ENCODE measurements at regions not wholly inside any gene's neighbourhood (a gene's known extent, or its start where the extent isn't known, plus 50 kb on each side); places are given as distances from the start of the nearest gene placed in this dataset.
"Not testable (repeated sequence)": the region's sequence is repeated elsewhere in the genome, so short reads cannot be mapped to it uniquely, and the experiment has no call there.

- Mint-ChIP-seq H3K9me3 (no peaks in the 10 kb centered on the region), H3K27ac (no peak overlapping the region), H3K4me3 (no peak overlapping the region), H3K36me3 (ENCODE audit: low read depth) (no peaks in the 10 kb centered on the region), H3K27me3 (peaks cover 2% of the 10 kb centered on the region), H3K4me1 (peaks cover 7% of the 10 kb centered on the region)
- DNase-seq (no peak), ATAC-seq (no peak)
These were observed 137.9 kb upstream of the LRIG1 start for GRCh38 chr3:66638717-66639116.

- Mint-ChIP-seq H3K9me3 (peaks cover 7% of the 10 kb centered on the region), H3K4me1 (peaks cover 7% of the 10 kb centered on the region)
- DNase-seq, result no peak
These were observed 139.1 kb upstream of the LRIG1 start for GRCh38 chr3:66639809-66640356.

GRCh38 chr3:66642019-66642418 is 141.2 kb upstream of the LRIG1 start:
- Mint-ChIP-seq H3K27ac (no peak overlapping the region), H3K9me3 (peaks cover 11% of the 10 kb centered on the region), H3K36me3 (ENCODE audit: low read depth) (no peaks in the 10 kb centered on the region), H3K4me1 (peaks cover 7% of the 10 kb centered on the region), H3K4me3 (no peak overlapping the region), H3K27me3 (peaks cover 2% of the 10 kb centered on the region)
- ATAC-seq (no peak), DNase-seq (no peak)

More at GRCh38 chr3:66639809-66640356, 139.1 kb upstream of the LRIG1 start:
- H3K27me3 Mint-ChIP-seq, result peaks cover under 1% of the 10 kb centered on the region
- H3K27ac Mint-ChIP-seq, result no peak overlapping the region
- H3K36me3 Mint-ChIP-seq (ENCODE audit: low read depth), result no peaks in the 10 kb centered on the region
- no peak overlapping the region for H3K4me3 Mint-ChIP-seq
- ATAC-seq, result no peak

GRCh38 chr3:66642484-66642883 is 141.7 kb upstream of the LRIG1 start:
- Mint-ChIP-seq H3K36me3 (ENCODE audit: low read depth) (no peaks in the 10 kb centered on the region), H3K27me3 (peaks cover 6% of the 10 kb centered on the region), H3K27ac (no peak overlapping the region), H3K4me1 (peaks cover 7% of the 10 kb centered on the region), H3K4me3 (no peak overlapping the region), H3K9me3 (peaks cover 11% of the 10 kb centered on the region)
- no peak for DNase-seq
- no peak for ATAC-seq

- Mint-ChIP-seq H3K27me3 (peaks cover 6% of the 10 kb centered on the region), H3K9me3 (peaks cover 11% of the 10 kb centered on the region), H3K27ac (no peak overlapping the region), H3K36me3 (ENCODE audit: low read depth) (no peaks in the 10 kb centered on the region), H3K4me1 (no peaks in the 10 kb centered on the region), H3K4me3 (no peak overlapping the region)
- ATAC-seq (no peak), DNase-seq (no peak)
These were observed 143.7 kb upstream of the LRIG1 start for GRCh38 chr3:66644549-66644948.

GRCh38 chr3:66648975-66649374 is 148.2 kb upstream of the LRIG1 start:
- ATAC-seq (no peak), DNase-seq (no peak)
- Mint-ChIP-seq H3K27ac (no peak overlapping the region), H3K4me3 (no peak overlapping the region), H3K27me3 (peaks cover 9% of the 10 kb centered on the region), H3K9me3 (peaks cover 11% of the 10 kb centered on the region), H3K36me3 (ENCODE audit: low read depth) (no peaks in the 10 kb centered on the region), H3K4me1 (no peaks in the 10 kb centered on the region)

- not testable (repeated sequence) for H3K27ac Mint-ChIP-seq; H3K27me3 Mint-ChIP-seq; H3K9me3 Mint-ChIP-seq; H3K4me1 Mint-ChIP-seq; DNase-seq; H3K36me3 Mint-ChIP-seq (ENCODE audit: low read depth); H3K4me3 Mint-ChIP-seq; ATAC-seq
These were observed 150.7 kb upstream of the LRIG1 start for GRCh38 chr3:66651520-66651919.

- ATAC-seq; DNase-seq; H3K27ac Mint-ChIP-seq; H3K4me3 Mint-ChIP-seq; H3K27me3 Mint-ChIP-seq; H3K4me1 Mint-ChIP-seq; H3K36me3 Mint-ChIP-seq (ENCODE audit: low read depth); H3K9me3 Mint-ChIP-seq: not testable (repeated sequence)
These were observed 151.3 kb upstream of the LRIG1 start for GRCh38 chr3:66652100-66652499.

- no peak overlapping the region for H3K4me3 Mint-ChIP-seq
- H3K27me3 Mint-ChIP-seq, result peaks cover 8% of the 10 kb centered on the region
- ATAC-seq, result no peak
- H3K27ac Mint-ChIP-seq, result no peak overlapping the region
- no peak for DNase-seq
- no peaks in the 10 kb centered on the region for H3K36me3 Mint-ChIP-seq (ENCODE audit: low read depth)
- no peaks in the 10 kb centered on the region for H3K9me3 Mint-ChIP-seq
- H3K4me1 Mint-ChIP-seq, result no peaks in the 10 kb centered on the region
These were observed 154.2 kb upstream of the LRIG1 start for GRCh38 chr3:66655044-66655443.

GRCh38 chr3:66655671-66656070 is 154.8 kb upstream of the LRIG1 start:
- Mint-ChIP-seq H3K4me1 (no peaks in the 10 kb centered on the region), H3K27ac (no peak overlapping the region), H3K27me3 (peaks cover 8% of the 10 kb centered on the region), H3K4me3 (no peak overlapping the region), H3K9me3 (no peaks in the 10 kb centered on the region), H3K36me3 (ENCODE audit: low read depth) (no peaks in the 10 kb centered on the region)
- ATAC-seq, result no peak
- DNase-seq, result no peak

- DNase-seq (no peak), ATAC-seq (no peak)
- peaks cover 8% of the 10 kb centered on the region for H3K27me3 Mint-ChIP-seq
- H3K27ac Mint-ChIP-seq, result no peak overlapping the region
- H3K4me1 Mint-ChIP-seq, result no peaks in the 10 kb centered on the region
- no peaks in the 10 kb centered on the region for H3K9me3 Mint-ChIP-seq
- H3K36me3 Mint-ChIP-seq (ENCODE audit: low read depth), result no peaks in the 10 kb centered on the region
- no peak overlapping the region for H3K4me3 Mint-ChIP-seq
These were observed 155.8 kb upstream of the LRIG1 start for GRCh38 chr3:66656609-66657008.

GRCh38 chr3:66659056-66659455 is 158.2 kb upstream of the LRIG1 start:
- H3K9me3 Mint-ChIP-seq, result no peaks in the 10 kb centered on the region
- H3K27me3 Mint-ChIP-seq, result peaks cover 9% of the 10 kb centered on the region
- no peak for ATAC-seq
- DNase-seq, result no peak
- no peaks in the 10 kb centered on the region for H3K4me1 Mint-ChIP-seq
- no peaks in the 10 kb centered on the region for H3K36me3 Mint-ChIP-seq (ENCODE audit: low read depth)
- H3K27ac Mint-ChIP-seq, result no peak overlapping the region
- H3K4me3 Mint-ChIP-seq, result no peak overlapping the region

- DNase-seq (no peak), ATAC-seq (no peak)
- H3K27me3 Mint-ChIP-seq, result peaks cover 12% of the 10 kb centered on the region
- H3K4me1 Mint-ChIP-seq, result no peaks in the 10 kb centered on the region
- no peaks in the 10 kb centered on the region for H3K36me3 Mint-ChIP-seq (ENCODE audit: low read depth)
- H3K9me3 Mint-ChIP-seq, result no peaks in the 10 kb centered on the region
- no peak overlapping the region for H3K27ac Mint-ChIP-seq
- no peak overlapping the region for H3K4me3 Mint-ChIP-seq
These were observed 160.8 kb upstream of the LRIG1 start for GRCh38 chr3:66661628-66662027.

- H3K9me3 Mint-ChIP-seq, result no peaks in the 10 kb centered on the region
- H3K36me3 Mint-ChIP-seq (ENCODE audit: low read depth), result no peaks in the 10 kb centered on the region
- no peak for ATAC-seq
- no peaks in the 10 kb centered on the region for H3K4me1 Mint-ChIP-seq
- H3K27me3 Mint-ChIP-seq, result peaks cover 12% of the 10 kb centered on the region
- H3K27ac Mint-ChIP-seq, result no peak overlapping the region
- H3K4me3 Mint-ChIP-seq, result no peak overlapping the region
- no peak for DNase-seq
These were observed 162.1 kb upstream of the LRIG1 start for GRCh38 chr3:66662894-66663293.

GRCh38 chr3:66665021-66665695 is 164.3 kb upstream of the LRIG1 start:
- ATAC-seq, result no peak
- Mint-ChIP-seq H3K4me1 (no peaks in the 10 kb centered on the region), H3K27ac (no peak overlapping the region), H3K36me3 (ENCODE audit: low read depth) (no peaks in the 10 kb centered on the region), H3K9me3 (no peaks in the 10 kb centered on the region), H3K4me3 (no peak overlapping the region), H3K27me3 (peaks cover 7% of the 10 kb centered on the region)
- no peak for DNase-seq

GRCh38 chr3:66666362-66666761 is 165.5 kb upstream of the LRIG1 start:
- ATAC-seq (no peak), DNase-seq (no peak)
- Mint-ChIP-seq H3K27ac (no peak overlapping the region), H3K4me1 (peaks cover 1% of the 10 kb centered on the region), H3K9me3 (no peaks in the 10 kb centered on the region), H3K4me3 (no peak overlapping the region), H3K36me3 (ENCODE audit: low read depth) (no peaks in the 10 kb centered on the region), H3K27me3 (peaks cover 7% of the 10 kb centered on the region)
